Activated CD4-positive, CD25-positive, alpha-beta regulatory T cell treated with anti-CD3 and anti-CD28 coated beads, Interleukin-2, amount 50 U/mL, for 24 hours (primary cell): ENCODE measurements at regions not wholly inside any gene's neighbourhood (a gene's known extent, or its start where the extent isn't known, plus 50 kb on each side); places are given as distances from the start of the nearest gene placed in this dataset.
"Not testable (repeated sequence)": the region's sequence is repeated elsewhere in the genome, so short reads cannot be mapped to it uniquely, and the experiment has no call there.

Source experiments
- ATAC-seq, 2 donors: fragments of 150-1000 bp; cut with Tn5 transposase; one replicate each; pipeline ENCODE4 v1.10.0; 2021; ENCODE audit warnings: mild to moderate bottlenecking in 1 of 2, moderate library complexity in 1 of 2

DNA sequence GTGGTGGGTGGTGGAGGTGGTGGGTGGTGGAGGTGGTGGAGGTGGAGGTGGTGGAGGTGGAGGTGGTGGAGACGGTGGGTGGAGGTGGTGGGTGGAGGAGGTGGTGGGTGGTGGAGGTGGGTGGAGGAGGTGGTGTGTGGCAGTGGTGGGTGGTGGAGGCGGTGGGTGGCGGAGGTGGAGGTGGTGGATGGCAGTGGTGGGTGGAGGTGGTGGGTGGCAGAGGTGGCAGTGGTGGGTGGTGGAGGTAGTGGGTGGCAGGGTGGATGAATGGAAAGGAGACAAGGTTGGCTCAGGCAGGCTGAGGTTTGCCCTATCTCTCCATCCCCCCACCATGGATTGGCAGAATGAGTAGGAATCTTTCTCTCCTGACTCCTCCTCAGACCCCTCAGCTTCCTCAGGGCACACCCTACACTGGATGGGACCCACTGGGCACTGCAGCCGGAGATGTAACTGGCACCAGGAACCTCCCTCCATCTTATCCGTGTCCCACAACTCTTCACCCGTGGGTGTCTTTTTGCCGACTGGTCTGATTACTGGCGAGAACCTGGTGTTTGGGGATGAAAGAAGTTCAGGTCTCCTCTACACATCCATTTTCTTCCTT lies 166.3 kb downstream of the C9orf50 start:
- ATAC-seq = no peak

GRCh38 chr9:129453734-129454133 lies 167.2 kb downstream of the C9orf50 start:
- ATAC-seq = no peak

DNA sequence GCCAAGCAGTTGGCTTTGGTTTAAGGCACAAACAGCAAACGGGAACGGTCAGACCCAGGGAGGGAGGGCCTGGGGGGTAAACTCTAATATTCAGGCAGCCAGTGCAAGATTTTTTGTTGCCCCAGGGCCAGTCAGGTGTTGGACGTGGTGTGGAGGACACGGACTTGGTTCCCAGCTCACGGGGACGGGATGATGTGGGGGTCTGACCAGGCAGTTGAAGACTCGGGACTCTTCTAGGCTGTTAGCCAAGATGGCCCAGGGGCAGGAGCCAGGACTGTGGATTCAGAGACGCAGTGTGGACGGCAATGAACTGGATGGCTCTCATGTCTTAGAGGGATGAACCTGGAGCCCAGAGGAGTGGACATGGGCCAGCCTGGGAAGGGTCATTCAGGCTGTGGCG lies 169.2 kb downstream of the C9orf50 start:
- no peak for ATAC-seq

GRCh38 chr9:129451089-129451656 lies 169.7 kb downstream of the C9orf50 start:
- no peak for ATAC-seq

GRCh38 chr9:129449066-129449465 lies 171.8 kb downstream of the C9orf50 start:
- no peak for ATAC-seq

- ATAC-seq = no peak
Measured at GRCh38 chr9:129446828-129447550, 173.9 kb downstream of the C9orf50 start.

DNA sequence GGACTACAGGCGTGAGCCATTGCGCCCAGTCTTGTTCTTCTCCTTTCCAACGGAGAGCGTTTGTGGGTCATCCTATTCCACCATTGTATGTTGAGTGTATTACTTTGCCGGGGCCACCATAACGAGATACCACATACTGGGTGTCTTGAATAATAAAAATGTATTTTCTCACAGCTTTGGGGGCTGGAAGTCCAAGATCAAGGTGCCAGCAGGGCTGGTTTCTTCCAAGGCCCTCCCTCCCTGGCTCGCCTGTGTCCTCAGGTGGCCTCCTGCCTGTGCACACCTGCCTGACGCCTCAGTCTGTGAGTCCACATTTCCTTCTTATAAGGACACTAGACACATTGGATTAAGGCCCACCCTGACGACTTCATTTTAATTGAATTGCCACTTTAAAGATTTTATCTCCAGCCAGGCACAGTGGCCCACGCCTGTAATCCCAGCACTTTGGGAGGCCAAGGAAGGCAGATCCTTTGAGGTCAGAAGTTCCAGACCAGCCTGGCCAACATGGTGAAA lies 175.1 kb downstream of the C9orf50 start:
- ATAC-seq = no peak

- ATAC-seq = not testable (repeated sequence)
Measured at GRCh38 chr9:129443515-129444164, 177.3 kb downstream of the C9orf50 start.

GRCh38 chr9:129442803-129443511 lies 177.9 kb downstream of the C9orf50 start:
- no peak for ATAC-seq

DNA sequence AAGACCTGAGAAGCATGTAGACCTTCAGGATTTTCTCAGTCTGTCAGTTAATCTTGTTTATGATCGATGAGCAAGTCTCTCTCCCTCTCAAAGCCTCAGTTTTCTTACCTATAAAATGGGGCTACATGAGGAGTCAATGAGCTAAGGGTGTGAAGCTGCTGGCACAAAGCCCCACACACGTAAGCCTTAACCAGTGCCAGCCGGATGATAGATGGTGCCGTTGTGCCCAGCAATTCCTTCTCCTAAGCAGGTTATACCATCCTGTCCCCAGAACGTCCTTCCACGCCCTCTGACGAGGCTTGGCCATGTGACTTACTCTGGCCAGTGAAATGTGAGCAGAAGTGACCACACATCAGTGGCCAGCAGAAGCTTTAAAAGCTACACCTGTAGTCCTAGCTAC lies 179.0 kb downstream of the C9orf50 start:
- no peak for ATAC-seq

DNA sequence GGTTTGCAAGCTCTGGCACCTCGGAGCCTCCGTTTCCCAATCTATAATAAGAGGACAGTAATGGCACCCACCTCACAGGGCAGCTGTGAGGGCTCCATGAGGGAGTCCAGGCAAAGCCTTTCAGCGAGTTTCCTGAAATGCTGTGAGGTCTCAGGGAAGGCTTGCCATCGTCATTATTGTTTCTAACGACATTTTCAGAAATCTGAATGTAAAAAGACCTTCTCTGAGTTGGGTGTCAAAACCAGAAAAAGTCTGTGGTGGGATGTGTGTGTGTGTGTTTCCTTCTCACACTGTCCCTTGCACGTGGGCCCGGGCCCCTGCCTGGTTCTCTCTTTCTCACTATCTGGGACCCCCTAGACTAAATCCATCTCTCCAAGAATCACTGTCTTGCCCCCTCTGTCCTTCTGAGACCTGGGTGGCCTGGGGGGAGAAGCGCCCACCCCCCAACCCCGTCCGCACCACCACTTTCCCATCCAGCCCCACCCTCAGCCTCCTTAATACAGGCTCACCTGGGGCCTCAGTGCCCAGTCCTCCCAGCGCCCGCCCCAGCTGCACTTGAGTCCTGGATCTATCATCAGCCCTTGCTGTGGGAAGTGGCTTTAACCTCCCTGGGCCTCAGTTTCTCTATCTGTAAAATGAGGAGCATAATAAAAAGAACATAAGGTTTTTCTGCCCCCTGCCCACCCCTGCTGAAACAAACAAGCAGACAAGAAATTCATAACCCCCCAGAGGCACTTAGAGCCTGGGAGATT lies 180.3 kb downstream of the C9orf50 start:
- no peak for ATAC-seq

DNA sequence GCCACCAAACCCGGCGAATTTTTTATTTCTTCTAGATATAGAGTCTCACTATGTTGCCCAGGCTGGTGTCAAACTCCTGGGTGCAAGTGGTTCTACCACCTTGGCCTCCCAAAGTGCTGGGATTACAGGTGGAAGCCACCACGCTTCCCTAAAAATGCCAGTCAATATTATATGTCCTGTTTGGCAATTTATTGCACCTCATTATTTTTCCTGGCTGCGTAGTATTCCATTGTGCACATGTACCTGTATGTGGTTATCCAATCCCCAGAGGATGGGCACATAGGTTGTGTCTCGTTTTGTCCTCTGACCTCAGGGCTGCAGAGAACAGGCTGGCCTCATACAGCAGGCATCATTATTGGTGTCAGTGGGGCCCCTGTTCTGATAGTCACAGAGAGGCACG lies 181.7 kb downstream of the C9orf50 start:
- no peak for ATAC-seq

DNA sequence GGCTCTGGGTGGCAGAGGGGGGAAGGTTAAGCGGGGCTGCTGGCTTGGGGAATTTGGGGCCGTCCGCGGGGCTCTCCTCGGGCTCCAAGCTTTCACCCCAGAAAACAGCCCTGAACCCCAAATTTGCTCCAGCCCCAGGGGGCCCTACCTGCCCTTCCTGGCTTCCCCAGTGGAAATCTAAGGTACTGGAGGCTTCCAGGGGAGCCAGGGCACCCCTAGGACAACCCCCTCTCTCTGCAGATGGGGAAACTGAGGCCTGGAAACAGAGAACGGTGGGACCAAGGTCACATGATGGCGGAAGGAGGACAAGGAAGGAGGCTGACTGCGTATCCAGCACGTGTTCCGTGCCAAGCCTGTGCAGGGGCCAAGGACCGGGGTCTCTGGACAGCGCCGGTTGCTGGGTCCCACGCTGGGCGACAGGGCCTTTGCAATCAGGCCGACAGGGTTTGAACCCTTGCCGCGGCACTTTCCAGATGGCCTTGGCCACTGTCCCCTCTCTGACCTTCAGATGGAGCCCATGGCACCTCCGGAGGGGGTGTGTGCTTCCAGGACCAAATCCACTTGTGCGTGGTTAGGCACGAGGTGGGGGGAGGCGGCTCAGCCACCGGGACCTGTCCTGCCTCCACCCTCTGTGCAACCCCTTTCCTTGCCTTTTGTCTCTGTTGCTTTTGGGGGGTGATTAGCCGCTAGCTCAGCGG lies 183.1 kb downstream of the C9orf50 start:
- ATAC-seq = no peak

GRCh38 chr9:129436751-129437625 lies 183.9 kb downstream of the C9orf50 start:
- peak; percentile 31 to 50 for ATAC-seq

DNA sequence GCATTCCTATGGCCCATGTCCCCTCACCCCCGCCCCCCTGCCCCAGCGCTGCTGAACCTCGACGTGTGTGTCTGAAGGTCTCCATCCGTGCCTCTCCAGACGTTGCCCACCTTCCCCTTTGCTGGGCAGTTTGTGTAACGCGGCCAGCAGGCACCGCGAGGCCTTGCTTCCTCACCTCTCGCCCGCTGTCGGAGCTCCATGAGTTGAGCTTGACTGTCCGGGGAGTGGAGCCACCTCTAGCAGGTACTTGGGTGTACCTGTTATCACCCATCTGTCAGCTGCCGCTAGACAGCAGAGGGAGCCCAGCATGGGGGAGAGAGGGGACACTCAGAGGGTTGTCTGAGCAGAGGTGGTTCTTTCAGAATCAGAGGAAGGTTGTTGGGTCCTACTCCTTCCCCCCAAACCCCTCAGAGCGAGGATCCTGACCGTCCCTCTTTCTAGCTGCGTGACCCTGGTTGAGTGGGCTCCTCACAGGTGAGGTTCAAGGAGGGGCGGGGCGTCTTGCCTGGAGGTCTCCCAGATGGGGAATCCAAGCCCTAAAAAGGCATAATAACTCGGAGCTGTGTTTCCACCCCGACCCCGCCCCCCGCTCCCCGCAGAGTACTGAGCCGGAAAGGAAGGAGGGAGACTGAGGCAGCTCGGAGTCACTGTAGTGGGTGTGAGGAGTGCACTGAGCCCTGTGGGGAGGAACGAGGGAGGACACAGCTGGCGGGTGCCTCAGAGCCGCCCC lies 184.7 kb downstream of the C9orf50 start:
- ATAC-seq = no peak

DNA sequence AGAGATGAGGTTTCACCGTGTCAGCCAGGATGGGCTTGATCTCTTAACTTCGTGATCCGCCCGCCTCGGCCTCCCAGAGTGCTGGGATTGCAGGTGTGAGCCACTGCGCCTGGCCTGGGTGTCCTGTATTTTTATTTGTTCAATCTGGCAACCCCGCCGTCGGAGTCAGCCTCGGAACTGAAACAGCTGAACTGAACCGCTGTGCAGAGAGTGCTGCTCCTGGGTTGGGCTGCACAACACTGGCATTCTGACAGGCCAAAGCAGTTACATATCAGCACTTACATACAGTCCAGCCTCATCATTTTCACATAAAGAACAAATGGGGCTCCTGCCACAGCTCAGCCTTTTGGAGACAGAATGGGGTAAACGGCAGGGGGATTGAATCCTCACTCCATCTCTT lies 185.6 kb downstream of the C9orf50 start:
- ATAC-seq = no peak

GRCh38 chr9:129434187-129434586 lies 186.7 kb downstream of the C9orf50 start:
- ATAC-seq = no peak

DNA sequence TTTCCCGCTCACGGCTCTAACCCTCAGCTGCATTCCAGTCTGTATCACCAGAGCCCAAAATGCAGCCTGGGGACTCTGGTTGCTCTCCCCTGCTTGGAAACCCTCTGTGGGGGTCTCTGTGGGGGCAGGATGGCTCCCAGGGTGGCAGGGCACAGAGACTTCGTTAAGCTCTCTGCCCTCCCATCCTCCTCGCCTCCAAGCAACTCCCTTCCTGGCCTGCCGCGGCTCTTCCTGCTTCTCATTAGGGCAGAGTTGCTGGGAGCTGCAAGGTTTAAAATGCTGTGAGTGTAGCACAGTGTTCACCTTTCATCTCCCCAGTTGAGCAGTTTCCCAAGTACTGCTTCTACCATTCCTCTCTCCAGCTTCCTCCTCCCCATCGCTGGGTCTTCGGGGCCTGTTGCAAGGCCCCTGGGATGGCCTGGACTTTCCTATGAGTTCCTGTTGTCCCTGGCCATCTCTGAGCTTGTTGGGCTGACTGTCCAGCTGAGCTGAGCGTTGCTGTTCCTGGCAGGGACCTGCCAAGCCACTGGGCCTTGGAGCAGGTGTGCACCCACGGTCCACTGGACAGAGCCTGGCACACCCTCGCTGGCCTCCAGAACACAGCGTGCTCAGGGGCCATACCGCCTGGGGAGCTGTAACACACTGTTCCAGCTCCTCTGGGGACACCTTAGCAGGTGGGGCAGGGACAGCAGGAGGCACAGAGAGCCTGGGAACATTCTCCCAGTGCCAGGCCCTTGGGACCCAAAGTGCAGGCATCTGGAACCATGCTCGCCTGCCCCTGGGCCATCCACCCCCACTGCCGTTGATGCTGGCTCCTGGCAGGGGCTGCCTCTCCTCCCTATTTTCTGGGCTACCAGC lies 188.4 kb downstream of the C9orf50 start:
- ATAC-seq = peak in 1 of 2 donors; percentile 6
